ENCODE measurements at regions not wholly inside any gene's neighbourhood (a gene's known extent, or its start where the extent isn't known, plus 50 kb on each side); places are given as distances from the start of the nearest gene placed in this dataset.

DNA sequence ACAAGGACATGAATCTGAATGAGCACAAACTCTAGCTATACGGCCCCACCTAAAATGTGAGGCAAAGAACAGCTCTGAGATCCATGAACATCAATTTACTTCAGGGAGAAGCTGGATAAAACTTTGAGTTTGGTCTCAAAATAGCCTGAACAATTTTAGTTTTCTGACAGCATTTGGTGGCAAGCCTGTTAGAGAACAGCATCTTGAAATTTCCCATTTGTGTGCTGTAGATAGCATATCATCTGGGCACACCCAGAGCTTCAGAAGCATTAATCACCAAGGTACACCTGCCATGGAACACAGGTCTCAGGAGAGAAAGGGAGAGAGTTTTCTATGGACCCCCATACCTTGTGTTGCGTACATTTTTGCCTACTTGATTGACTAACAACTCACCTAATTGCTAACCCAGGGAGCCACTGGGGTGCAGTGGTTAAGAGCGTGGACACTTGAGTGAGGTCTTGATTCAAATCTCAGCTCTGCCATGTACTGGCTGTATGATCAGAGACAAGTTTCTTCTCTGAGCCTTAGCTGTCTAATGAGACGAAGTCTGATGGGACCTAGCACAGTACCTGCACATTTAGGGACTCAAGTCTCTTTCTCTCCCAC is 264.9 kb downstream of the PIK3R1 start:
- TF ChIP-seq, protein P1, sequence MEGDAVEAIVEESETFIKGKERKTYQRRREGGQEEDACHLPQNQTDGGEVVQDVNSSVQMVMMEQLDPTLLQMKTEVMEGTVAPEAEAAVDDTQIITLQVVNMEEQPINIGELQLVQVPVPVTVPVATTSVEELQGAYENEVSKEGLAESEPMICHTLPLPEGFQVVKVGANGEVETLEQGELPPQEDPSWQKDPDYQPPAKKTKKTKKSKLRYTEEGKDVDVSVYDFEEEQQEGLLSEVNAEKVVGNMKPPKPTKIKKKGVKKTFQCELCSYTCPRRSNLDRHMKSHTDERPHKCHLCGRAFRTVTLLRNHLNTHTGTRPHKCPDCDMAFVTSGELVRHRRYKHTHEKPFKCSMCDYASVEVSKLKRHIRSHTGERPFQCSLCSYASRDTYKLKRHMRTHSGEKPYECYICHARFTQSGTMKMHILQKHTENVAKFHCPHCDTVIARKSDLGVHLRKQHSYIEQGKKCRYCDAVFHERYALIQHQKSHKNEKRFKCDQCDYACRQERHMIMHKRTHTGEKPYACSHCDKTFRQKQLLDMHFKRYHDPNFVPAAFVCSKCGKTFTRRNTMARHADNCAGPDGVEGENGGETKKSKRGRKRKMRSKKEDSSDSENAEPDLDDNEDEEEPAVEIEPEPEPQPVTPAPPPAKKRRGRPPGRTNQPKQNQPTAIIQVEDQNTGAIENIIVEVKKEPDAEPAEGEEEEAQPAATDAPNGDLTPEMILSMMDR (CRISPR knock-in tag; IDR thresholded peaks at IDR 0.05) = no peak
- TF ChIP-seq PCBP2 (optimal IDR thresholded peaks at IDR 0.05; ENCODE audit: low read depth, low read length, poor library complexity, severe bottlenecking) (no peak), TCF12 (IDR thresholded peaks at IDR 0.05) (no peak), TCF12 (CRISPR knock-in tag; IDR thresholded peaks at IDR 0.05) (no peak)
- TF ChIP-seq, protein P2, sequence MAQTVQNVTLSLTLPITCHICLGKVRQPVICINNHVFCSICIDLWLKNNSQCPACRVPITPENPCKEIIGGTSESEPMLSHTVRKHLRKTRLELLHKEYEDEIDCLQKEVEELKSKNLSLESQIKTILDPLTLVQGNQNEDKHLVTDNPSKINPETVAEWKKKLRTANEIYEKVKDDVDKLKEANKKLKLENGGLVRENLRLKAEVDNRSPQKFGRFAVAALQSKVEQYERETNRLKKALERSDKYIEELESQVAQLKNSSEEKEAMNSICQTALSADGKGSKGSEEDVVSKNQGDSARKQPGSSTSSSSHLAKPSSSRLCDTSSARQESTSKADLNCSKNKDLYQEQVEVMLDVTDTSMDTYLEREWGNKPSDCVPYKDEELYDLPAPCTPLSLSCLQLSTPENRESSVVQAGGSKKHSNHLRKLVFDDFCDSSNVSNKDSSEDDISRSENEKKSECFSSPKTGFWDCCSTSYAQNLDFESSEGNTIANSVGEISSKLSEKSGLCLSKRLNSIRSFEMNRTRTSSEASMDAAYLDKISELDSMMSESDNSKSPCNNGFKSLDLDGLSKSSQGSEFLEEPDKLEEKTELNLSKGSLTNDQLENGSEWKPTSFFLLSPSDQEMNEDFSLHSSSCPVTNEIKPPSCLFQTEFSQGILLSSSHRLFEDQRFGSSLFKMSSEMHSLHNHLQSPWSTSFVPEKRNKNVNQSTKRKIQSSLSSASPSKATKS (CRISPR knock-in tag; IDR thresholded peaks at IDR 0.05) = no peak

Measured in HepG2 (cell line).